H9 (cell line): ENCODE measurements at regions not wholly inside any gene's neighbourhood (a gene's known extent, or its start where the extent isn't known, plus 50 kb on each side); places are given as distances from the start of the nearest gene placed in this dataset.

Source experiments
- DNase-seq: peaks from one replicate; pipeline ENCODE4 v3.0.0-alpha.2; 2017
- H2AFZ ChIP-seq: one replicate; pipeline ENCODE4 v1.6.1; 2013; ENCODE audit warnings: mild to moderate bottlenecking, low read length, control low read depth, moderate library complexity
- H2AK5ac ChIP-seq: 2 replicates; pipeline ENCODE4 v1.6.1; 2013; ENCODE audit warnings: low read length, control low read depth, mixed read lengths; ENCODE audit not compliant: insufficient read length
- H2BK120ac ChIP-seq: one replicate; pipeline ENCODE4 v1.6.1; 2013; ENCODE audit warnings: low read depth, mild to moderate bottlenecking, low read length, control low read depth, inconsistent platforms; ENCODE audit not compliant: poor library complexity, severe bottlenecking
- H2BK12ac ChIP-seq: 2 replicates; pipeline ENCODE4 v1.6.1; 2013; ENCODE audit warnings: low read length, control low read depth, mixed read lengths, low read depth; ENCODE audit not compliant: insufficient read length
- H2BK15ac ChIP-seq: 2 replicates; pipeline ENCODE4 v1.6.1; 2013; ENCODE audit warnings: low read depth, low read length, control low read depth
- H2BK20ac ChIP-seq: one replicate; pipeline ENCODE4 v1.6.1; 2013; ENCODE audit warnings: low read depth, mild to moderate bottlenecking, low read length, control low read depth, inconsistent platforms; ENCODE audit not compliant: poor library complexity, severe bottlenecking
- H2BK5ac ChIP-seq: 2 replicates; pipeline ENCODE4 v1.6.1; 2013; ENCODE audit warnings: low read length, control low read depth, mixed read lengths; ENCODE audit not compliant: insufficient read length
- H3K14ac ChIP-seq: 2 replicates; pipeline ENCODE4 v1.6.1; 2013; ENCODE audit warnings: low read length, control low read depth; ENCODE audit not compliant: insufficient read depth
- H3K18ac ChIP-seq: 2 replicates; pipeline ENCODE4 v1.6.1; 2013; ENCODE audit warnings: low read depth, mild to moderate bottlenecking, mixed read lengths, low read length, control low read depth; ENCODE audit not compliant: insufficient read length
- H3K23ac ChIP-seq: 2 replicates; pipeline ENCODE4 v1.6.1; 2013; ENCODE audit warnings: low read length, control low read depth, mixed read lengths, low read depth; ENCODE audit not compliant: insufficient read length
- H3K23me2 ChIP-seq: 2 replicates; pipeline ENCODE4 v1.6.1; 2013; ENCODE audit warnings: low read depth, mild to moderate bottlenecking, mixed read lengths, low read length, control low read depth; ENCODE audit not compliant: insufficient read length, poor library complexity, severe bottlenecking
- H3K27ac ChIP-seq: 2 replicates; pipeline ENCODE4 v1.5.1; 2013; ENCODE audit warnings: low read length, control low read depth, mixed read lengths, low read depth; ENCODE audit not compliant: insufficient read length
- H3K27me3 ChIP-seq: 2 replicates; pipeline ENCODE4 v1.6.1; 2013; ENCODE audit warnings: low read length, control low read depth, inconsistent platforms; ENCODE audit not compliant: insufficient read depth
- H3K4ac ChIP-seq: 2 replicates; pipeline ENCODE4 v1.6.1; 2013; ENCODE audit warnings: low read depth, mild to moderate bottlenecking, control low read depth, inconsistent platforms, low read length, moderate library complexity
- H3K4me1 ChIP-seq: 2 replicates; pipeline ENCODE4 v1.6.1; 2013; ENCODE audit warnings: low read length, control low read depth, inconsistent platforms; ENCODE audit not compliant: insufficient read depth
- H3K4me2 ChIP-seq: 2 replicates; pipeline ENCODE4 v1.6.1; 2013; ENCODE audit warnings: low read length, control low read depth, mixed read lengths; ENCODE audit not compliant: insufficient read length, insufficient read depth
- H3K56ac ChIP-seq: 2 replicates; pipeline ENCODE4 v1.6.1; 2013; ENCODE audit warnings: low read depth, mild to moderate bottlenecking, mixed read lengths, low read length, control low read depth; ENCODE audit not compliant: insufficient read length
- H3K79me1 ChIP-seq: 2 replicates; pipeline ENCODE4 v1.6.1; 2013; ENCODE audit warnings: low read depth, mild to moderate bottlenecking, moderate library complexity, low read length, control low read depth, inconsistent platforms; ENCODE audit not compliant: insufficient read depth, poor library complexity, severe bottlenecking
- H3K79me2 ChIP-seq: 2 replicates; pipeline ENCODE4 v1.6.1; 2013; ENCODE audit warnings: low read length, control low read depth, inconsistent platforms; ENCODE audit not compliant: insufficient read depth
- H3K9ac ChIP-seq: 2 replicates; pipeline ENCODE4 v1.6.1; 2013; ENCODE audit warnings: low read length, control low read depth, mixed read lengths; ENCODE audit not compliant: insufficient read length; ENCODE audit errors: extremely low read depth
- H3K9me3 ChIP-seq: one replicate; pipeline ENCODE4 v1.6.1; 2013; ENCODE audit warnings: low read depth, low read length, inconsistent platforms; ENCODE audit not compliant: control insufficient read depth
- H3T11ph ChIP-seq: one replicate; pipeline ENCODE4 v1.6.1; 2013; ENCODE audit warnings: mild to moderate bottlenecking, low read length, control low read depth, inconsistent platforms
- H4K20me1 ChIP-seq: one replicate; pipeline ENCODE4 v1.6.1; 2013; ENCODE audit not compliant: control insufficient read depth, insufficient read length, insufficient read depth
- H4K5ac ChIP-seq: 2 replicates; pipeline ENCODE4 v1.6.1; 2013; ENCODE audit warnings: low read depth, mild to moderate bottlenecking, mixed read lengths, low read length, control low read depth; ENCODE audit not compliant: insufficient read length
- H4K8ac ChIP-seq: replicated peaks from 2 replicates; pipeline ENCODE4 v1.6.1; 2013; ENCODE audit warnings: low read length, control low read depth, mixed read lengths, low read depth; ENCODE audit not compliant: insufficient read length
- H4K91ac ChIP-seq: 2 replicates; pipeline ENCODE4 v1.6.1; 2013; ENCODE audit warnings: low read depth, mild to moderate bottlenecking, moderate library complexity, mixed read lengths, low read length, control low read depth; ENCODE audit not compliant: insufficient read length
- H3K27ac Mint-ChIP-seq, 3 experiments: 2 replicates in 2 of 3; 3 replicates in 1 of 3; pipeline ENCODE4 v1.8.0; 2020 to 2021; ENCODE audit warnings: mixed read lengths in 3 of 3, mild to moderate bottlenecking in 1 of 3, moderate library complexity in 1 of 3
- H3K27me3 Mint-ChIP-seq: 2 replicates; pipeline ENCODE4 v1.8.0; 2021; ENCODE audit warnings: low read depth, mild to moderate bottlenecking, moderate library complexity, mixed read lengths
- H3K36me3 Mint-ChIP-seq, 3 experiments: 2 replicates in 2 of 3; 3 replicates in 1 of 3; pipeline ENCODE4 v1.8.0; 2020 to 2021; ENCODE audit warnings: low read depth in 3 of 3, mixed read lengths in 3 of 3; ENCODE audit not compliant: insufficient read depth in 1 of 3
- H3K4me1 Mint-ChIP-seq, 2 experiments: 2 replicates each; pipeline ENCODE4 v1.8.0; 2020; ENCODE audit warnings: mixed read lengths in 2 of 2
- H3K4me3 Mint-ChIP-seq, 2 experiments: 2 replicates in 1 of 2; 3 replicates in 1 of 2; pipeline ENCODE4 v1.8.0; 2020 to 2021; ENCODE audit warnings: mild to moderate bottlenecking in 2 of 2, mixed read lengths in 2 of 2, moderate library complexity in 1 of 2
- H3K9me3 Mint-ChIP-seq, 2 experiments: 2 replicates in 1 of 2; 3 replicates in 1 of 2; pipeline ENCODE4 v1.8.0; 2020; ENCODE audit warnings: mild to moderate bottlenecking in 2 of 2, mixed read lengths in 2 of 2, moderate library complexity in 1 of 2
- CTCF ChIP-seq: fragments of 200-600 bp; sonication (generic); conservative IDR thresholded peaks from 3 replicates; pipeline ENCODE4 v1.8.0; 2021; ENCODE audit warnings: antibody characterized with exemption, mild to moderate bottlenecking
- WGBS: extraction: QIAGEN DNeasy Blood & Tissue Kit; methylation state at CpG from one replicate; pipeline ENCODE4 v1.1.7; 2013; ENCODE audit warnings: missing lambda C conversion rate, low lambda C conversion rate, mixed read lengths; ENCODE audit not compliant: insufficient read length; ENCODE audit errors: extremely low coverage; 5-methylcytosine and 5-hydroxymethylcytosine counted together

- Mint-ChIP-seq H3K36me3 (peaks cover 0 to 8% (median 0%) of the 10 kb centered on the region in 3 experiments; a peak in 2 of 7 replicates), H3K4me3 (no peak overlapping the region), H3K27ac (no peak overlapping the region), H3K4me1 (peaks cover 0 to 10% of the 10 kb centered on the region in 2 experiments; a peak in 1 of 4 replicates), H3K27me3 (no peaks in the 10 kb centered on the region; the same call in 1 of the 2 replicates), H3K9me3 (peaks cover 0 to 2% of the 10 kb centered on the region in 2 experiments; a peak in 2 of 5 replicates)
- Histone ChIP-seq H3K56ac (no peak overlapping the region), H2AK5ac (no peak overlapping the region), H4K91ac (no peak overlapping the region), H2BK120ac (no peak overlapping the region), H2BK20ac (no peak overlapping the region), H3K27me3 (peaks cover 2% of the 10 kb centered on the region; the same call in 1 of the 2 replicates), H2BK12ac (no peak overlapping the region), H4K20me1 (no peaks in the 10 kb centered on the region), H3K23me2 (no peaks in the 10 kb centered on the region), H3K79me2 (no peaks in the 10 kb centered on the region), H3K9me3 (no peaks in the 10 kb centered on the region), H3T11ph (no peak overlapping the region), H2BK5ac (no peak overlapping the region), H3K4ac (no peak overlapping the region), H3K23ac (no peak overlapping the region), H2AFZ (no peak overlapping the region), H3K27ac (no peak overlapping the region), H3K14ac (no peak overlapping the region), H4K8ac (no peak overlapping the region), H3K79me1 (no peaks in the 10 kb centered on the region), H3K4me2 (no peak overlapping the region), H2BK15ac (no peak overlapping the region), H4K5ac (no peak overlapping the region), H3K9ac (no peak overlapping the region), H3K4me1 (no peaks in the 10 kb centered on the region), H3K18ac (no peak overlapping the region)
- no peak for DNase-seq
- no CpG with 5 or more reads among the region's 2 CpGs for WGBS
- TF ChIP-seq CTCF = no peak
Measured at GRCh38 chr14:97080991-97081390, 283.8 kb downstream of the VRK1 start.
